IMR-90 (cell line): ENCODE measurements at regions not wholly inside any gene's neighbourhood (a gene's known extent, or its start where the extent isn't known, plus 50 kb on each side); places are given as distances from the start of the nearest gene placed in this dataset.

Source experiments
- ATAC-seq: fragments of 200-7000 bp; cut with Tn5 transposase; 2 replicates; pipeline ENCODE4 v1.9.1; 2020; ENCODE audit warnings: low read depth, mild to moderate bottlenecking, moderate library complexity
- BruUV-seq: library from RNA; stranded (reverse); fragments of 400-500 nt; replicated peaks from 2 replicates; lab custom pipeline; 2021; lab: Mats Ljungman, UMichigan
- CTCF ChIA-PET: fragments of 300-600 bp; formaldehyde crosslinking; extraction: SDS; loops from one replicate; lab custom pipeline; 2021; ENCODE audit warnings: antibody characterized with exemption; lab: Yijun Ruan, JAX
- POLR2A ChIA-PET: fragments of 300-600 bp; sonication (Branson Sonifier 250); formaldehyde crosslinking; loops from one replicate; lab custom pipeline; 2022; ENCODE audit warnings: antibody characterized with exemption; ENCODE audit not compliant: unreplicated experiment; lab: Charles Lee
- DNase-seq: peaks from one replicate; pipeline ENCODE4 v3.0.0; 2013
- H2AFZ ChIP-seq: replicated peaks from 2 replicates; pipeline ENCODE3; 2013; ENCODE audit warnings: low read length, mild to moderate bottlenecking; ENCODE audit not compliant: poor library complexity
- H2AK5ac ChIP-seq: 2 replicates; pipeline ENCODE4 v1.6.1; 2013; ENCODE audit warnings: low read depth, low read length, inconsistent platforms
- H2AK9ac ChIP-seq: replicated peaks from 2 replicates; pipeline ENCODE3; 2013; ENCODE audit warnings: mild to moderate bottlenecking, low read depth, low read length, moderate library complexity; ENCODE audit not compliant: poor library complexity
- H2BK120ac ChIP-seq: 2 replicates; pipeline ENCODE4 v1.6.1; 2013; ENCODE audit warnings: low read depth, low read length, inconsistent platforms
- H2BK15ac ChIP-seq: 3 replicates; pipeline ENCODE4 v1.6.1; 2013; ENCODE audit warnings: low read depth, low read length, inconsistent platforms
- H2BK20ac ChIP-seq: 2 replicates; pipeline ENCODE4 v1.6.1; 2013; ENCODE audit warnings: low read depth, mild to moderate bottlenecking, inconsistent platforms, low read length, moderate library complexity
- H2BK5ac ChIP-seq: 2 replicates; pipeline ENCODE4 v1.6.1; 2013; ENCODE audit warnings: mild to moderate bottlenecking, low read depth, low read length, inconsistent platforms; ENCODE audit not compliant: poor library complexity, severe bottlenecking
- H3K14ac ChIP-seq: replicated peaks from 2 replicates; pipeline ENCODE4 v1.6.1; 2013; ENCODE audit warnings: low read depth, low read length, inconsistent platforms
- H3K18ac ChIP-seq: 2 replicates; pipeline ENCODE4 v1.6.1; 2013; ENCODE audit warnings: low read depth, low read length, control low read depth
- H3K23ac ChIP-seq: 2 replicates; pipeline ENCODE4 v1.6.1; 2013; ENCODE audit warnings: low read depth, low read length, inconsistent platforms
- H3K27ac ChIP-seq: 2 replicates; pipeline ENCODE4 v1.5.1; 2013; ENCODE audit warnings: mild to moderate bottlenecking, control low read depth, low read length; ENCODE audit not compliant: insufficient read depth
- H3K27me3 ChIP-seq: 2 replicates; pipeline ENCODE4 v1.6.1; 2013; ENCODE audit warnings: low read length; ENCODE audit not compliant: control insufficient read depth, insufficient read depth
- H3K36me3 ChIP-seq: 2 replicates; pipeline ENCODE4 v1.6.1; 2013; ENCODE audit warnings: low read length, mixed read lengths; ENCODE audit not compliant: control insufficient read depth, insufficient read depth
- H3K4ac ChIP-seq: 2 replicates; pipeline ENCODE4 v1.6.1; 2013; ENCODE audit warnings: low read depth, low read length, inconsistent platforms
- H3K4me1 ChIP-seq: 2 replicates; pipeline ENCODE4 v1.6.1; 2013; ENCODE audit warnings: low read length, mixed read lengths; ENCODE audit not compliant: control insufficient read depth, insufficient read depth
- H3K4me2 ChIP-seq: 2 replicates; pipeline ENCODE4 v1.6.1; 2013; ENCODE audit warnings: low read depth, mild to moderate bottlenecking, control low read depth, low read length, moderate library complexity
- H3K4me3 ChIP-seq: 2 replicates; pipeline ENCODE4 v1.5.1; 2013; ENCODE audit warnings: low read depth, mild to moderate bottlenecking, control low read depth, low read length, moderate library complexity; ENCODE audit not compliant: insufficient read depth
- H3K56ac ChIP-seq: 2 replicates; pipeline ENCODE4 v1.6.1; 2013; ENCODE audit warnings: low read length, inconsistent platforms; ENCODE audit not compliant: insufficient read depth; ENCODE audit errors: extremely low read depth
- H3K79me1 ChIP-seq, 2 experiments: 2 replicates each; pipeline ENCODE4 v1.6.1; 2013; ENCODE audit warnings: low read length in 2 of 2, inconsistent platforms in 1 of 2, low read depth in 1 of 2
- H3K9ac ChIP-seq: 2 replicates; pipeline ENCODE4 v1.6.1; 2013; ENCODE audit warnings: low read depth, low read length, control low read depth
- H3K9me1 ChIP-seq: 2 replicates; pipeline ENCODE4 v1.6.1; 2013; ENCODE audit warnings: low read length, inconsistent platforms; ENCODE audit not compliant: insufficient read depth
- H3K9me3 ChIP-seq: 2 replicates; pipeline ENCODE4 v1.6.1; 2013; ENCODE audit warnings: low read length; ENCODE audit not compliant: control insufficient read depth, insufficient read depth
- H4K20me1 ChIP-seq: 2 replicates; pipeline ENCODE4 v1.6.1; 2013; ENCODE audit warnings: low read length, inconsistent platforms; ENCODE audit not compliant: insufficient read depth
- H4K5ac ChIP-seq: 2 replicates; pipeline ENCODE4 v1.6.1; 2013; ENCODE audit warnings: mild to moderate bottlenecking, low read depth, low read length, control low read depth
- H4K8ac ChIP-seq, 2 experiments: 2 replicates each; pipeline ENCODE4 v1.6.1; 2013; ENCODE audit warnings: low read depth in 2 of 2, low read length in 2 of 2, control low read depth in 1 of 2, inconsistent platforms in 1 of 2
- H4K91ac ChIP-seq: 2 replicates; pipeline ENCODE4 v1.6.1; 2013; ENCODE audit warnings: low read depth, low read length, inconsistent platforms; ENCODE audit not compliant: insufficient read depth
- CEBPB ChIP-seq: IDR thresholded peaks from 2 replicates; pipeline ENCODE4 v1.6.1; 2012; ENCODE audit warnings: low read depth, low read length, improper control_type of control experiment
- RCOR1 ChIP-seq: IDR thresholded peaks from 2 replicates; pipeline ENCODE4 v1.6.1; 2012; ENCODE audit warnings: mild to moderate bottlenecking, low read length, improper control_type of control experiment; ENCODE audit not compliant: insufficient replicate concordance
- RFX5 ChIP-seq: IDR thresholded peaks from 2 replicates; pipeline ENCODE4 v1.8.0; 2012; ENCODE audit warnings: low read depth, mild to moderate bottlenecking, low read length, moderate library complexity
- WGBS, 2 experiments: methylation state at CpG; one replicate each; pipeline versions ENCODE4 v1.1.5 to v1.1.7; 2013; ENCODE audit warnings: missing lambda C conversion rate in 2 of 2; ENCODE audit not compliant: insufficient read length in 1 of 2; ENCODE audit errors: extremely low coverage in 2 of 2; 5-methylcytosine and 5-hydroxymethylcytosine counted together
- dilution Hi-C: fragments of 300-500 bp; cut with HindIII; formaldehyde crosslinking; loops from one replicate; pipeline ENCODE4 v1.14.3; 2018; ENCODE audit warnings: low sequenced_read_pairs; ENCODE audit not compliant: unreplicated experiment
- in situ Hi-C: fragments of 300-500 bp; cut with MboI; formaldehyde crosslinking; loops from 3 replicates; pipeline ENCODE4 v1.14.3; 2019; ENCODE audit warnings: low sequenced_read_pairs, inconsistent platforms, mixed read lengths
- intact Hi-C: fragments of 100-400 bp; cut with micrococcal nuclease; formaldehyde crosslinking; loops from 2 replicates; pipeline ENCODE4 v1.10.0; 2022

- no peak overlapping the region for H2BK20ac ChIP-seq
- no peak overlapping the region for H3K4me3 ChIP-seq
- ChIA-PET POLR2A (no interaction called here), CTCF (no interaction called here)
- no peak overlapping the region for H2BK15ac ChIP-seq
- no peak overlapping the region for H3K9ac ChIP-seq
- H2AFZ ChIP-seq, result no peak overlapping the region
- H3K36me3 ChIP-seq, result no peaks in the 10 kb centered on the region
- no peak overlapping the region for H4K8ac ChIP-seq
- intact Hi-C loops, result no loop called here
- dilution Hi-C loops, result no loop called here
- no peaks in the 10 kb centered on the region for H4K20me1 ChIP-seq
- BruUV-seq, result no TSS peak
- no peak overlapping the region for H2BK120ac ChIP-seq
- H3K9me3 ChIP-seq, result no peaks in the 10 kb centered on the region
- H2BK5ac ChIP-seq, result no peak overlapping the region
- no peak overlapping the region for H3K4ac ChIP-seq
- no peak overlapping the region for H2AK5ac ChIP-seq
- no peak overlapping the region for H3K23ac ChIP-seq
- H3K4me1 ChIP-seq, result peaks cover 2% of the 10 kb centered on the region; the same call in 1 of the 2 replicates
- no peaks in the 10 kb centered on the region for H3K9me1 ChIP-seq
- H3K27ac ChIP-seq, result no peak overlapping the region
- no peaks in the 10 kb centered on the region for H3K27me3 ChIP-seq
- no peaks in the 10 kb centered on the region for H3K79me1 ChIP-seq
- DNase-seq (no peak), ATAC-seq (no peak)
- H3K14ac ChIP-seq, result no peak overlapping the region
- in situ Hi-C loops, result no loop called here
- no peak overlapping the region for H4K91ac ChIP-seq
- H3K4me2 ChIP-seq, result no peak overlapping the region
- H3K56ac ChIP-seq, result no peak overlapping the region
- no peak overlapping the region for H2AK9ac ChIP-seq
- no peak overlapping the region for H3K18ac ChIP-seq
- no peak overlapping the region for H4K5ac ChIP-seq
- peak; percentile 72 for TF ChIP-seq CEBPB
- no peak for TF ChIP-seq RCOR1
- no peak for TF ChIP-seq RFX5
- WGBS, 2 experiments, result no CpG with 5 or more reads among the region's 5 CpGs
These were observed 257.6 kb upstream of the ZNF608 start for GRCh38 chr5:125004009-125004408.
